ENCODE measurements at regions not wholly inside any gene's neighbourhood (a gene's known extent, or its start where the extent isn't known, plus 50 kb on each side); places are given as distances from the start of the nearest gene placed in this dataset.

DNA sequence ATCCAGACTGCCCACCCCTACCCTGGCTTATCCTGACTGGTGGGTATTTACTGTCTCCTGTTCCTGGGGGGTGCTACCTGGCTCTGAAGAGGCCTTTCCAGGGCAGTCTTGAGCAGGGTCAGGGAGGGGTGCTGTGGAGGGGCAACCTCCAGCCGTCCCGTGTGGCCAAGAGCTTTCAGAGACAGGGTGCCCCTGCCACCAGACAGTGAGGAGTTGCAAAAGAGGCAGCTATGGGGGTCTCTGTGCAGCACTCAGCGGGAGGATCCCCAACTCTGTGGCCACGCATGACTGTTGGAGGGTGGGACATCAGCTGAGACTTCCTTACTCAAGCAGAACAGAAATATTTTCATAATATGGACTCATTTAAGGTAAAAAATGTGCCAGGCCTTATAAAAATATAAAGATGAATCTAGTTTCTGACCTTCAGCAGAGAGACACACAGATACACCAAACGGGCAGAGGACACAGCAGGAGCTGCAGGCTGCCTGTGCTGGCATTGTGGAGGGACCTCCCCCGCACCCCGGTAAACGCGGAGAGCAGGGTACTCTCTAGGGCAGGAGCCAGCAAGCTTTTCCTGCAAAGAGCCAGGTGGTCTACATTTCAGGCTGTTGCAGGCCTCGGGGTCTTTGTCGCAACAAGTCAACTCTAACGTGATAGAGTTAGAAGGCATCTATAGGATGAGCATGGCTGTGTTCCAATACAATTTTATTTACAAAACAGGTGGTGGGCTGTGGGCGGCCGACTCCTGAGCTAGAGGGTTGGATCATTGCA lies 252.6 kb downstream of the RHOU start:
- TF ChIP-seq, protein P1, sequence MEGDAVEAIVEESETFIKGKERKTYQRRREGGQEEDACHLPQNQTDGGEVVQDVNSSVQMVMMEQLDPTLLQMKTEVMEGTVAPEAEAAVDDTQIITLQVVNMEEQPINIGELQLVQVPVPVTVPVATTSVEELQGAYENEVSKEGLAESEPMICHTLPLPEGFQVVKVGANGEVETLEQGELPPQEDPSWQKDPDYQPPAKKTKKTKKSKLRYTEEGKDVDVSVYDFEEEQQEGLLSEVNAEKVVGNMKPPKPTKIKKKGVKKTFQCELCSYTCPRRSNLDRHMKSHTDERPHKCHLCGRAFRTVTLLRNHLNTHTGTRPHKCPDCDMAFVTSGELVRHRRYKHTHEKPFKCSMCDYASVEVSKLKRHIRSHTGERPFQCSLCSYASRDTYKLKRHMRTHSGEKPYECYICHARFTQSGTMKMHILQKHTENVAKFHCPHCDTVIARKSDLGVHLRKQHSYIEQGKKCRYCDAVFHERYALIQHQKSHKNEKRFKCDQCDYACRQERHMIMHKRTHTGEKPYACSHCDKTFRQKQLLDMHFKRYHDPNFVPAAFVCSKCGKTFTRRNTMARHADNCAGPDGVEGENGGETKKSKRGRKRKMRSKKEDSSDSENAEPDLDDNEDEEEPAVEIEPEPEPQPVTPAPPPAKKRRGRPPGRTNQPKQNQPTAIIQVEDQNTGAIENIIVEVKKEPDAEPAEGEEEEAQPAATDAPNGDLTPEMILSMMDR (IDR thresholded peaks at IDR 0.05; ENCODE audit: poor library complexity, severe bottlenecking) = no peak
- TF ChIP-seq POLR2AphosphoS5 (IDR thresholded peaks at IDR 0.05) (no peak), EZH2 (IDR thresholded peaks at IDR 0.05; ENCODE audit: borderline replicate concordance, insufficient read depth, low read length, poor library complexity, severe bottlenecking) (no peak), MXI1 (conservative IDR thresholded peaks at IDR 0.05; ENCODE audit: poor library complexity, severe bottlenecking) (no peak), EP300 (conservative IDR thresholded peaks at IDR 0.05; ENCODE audit: poor library complexity, severe bottlenecking) (no peak)
- TF ChIP-seq, protein P2, sequence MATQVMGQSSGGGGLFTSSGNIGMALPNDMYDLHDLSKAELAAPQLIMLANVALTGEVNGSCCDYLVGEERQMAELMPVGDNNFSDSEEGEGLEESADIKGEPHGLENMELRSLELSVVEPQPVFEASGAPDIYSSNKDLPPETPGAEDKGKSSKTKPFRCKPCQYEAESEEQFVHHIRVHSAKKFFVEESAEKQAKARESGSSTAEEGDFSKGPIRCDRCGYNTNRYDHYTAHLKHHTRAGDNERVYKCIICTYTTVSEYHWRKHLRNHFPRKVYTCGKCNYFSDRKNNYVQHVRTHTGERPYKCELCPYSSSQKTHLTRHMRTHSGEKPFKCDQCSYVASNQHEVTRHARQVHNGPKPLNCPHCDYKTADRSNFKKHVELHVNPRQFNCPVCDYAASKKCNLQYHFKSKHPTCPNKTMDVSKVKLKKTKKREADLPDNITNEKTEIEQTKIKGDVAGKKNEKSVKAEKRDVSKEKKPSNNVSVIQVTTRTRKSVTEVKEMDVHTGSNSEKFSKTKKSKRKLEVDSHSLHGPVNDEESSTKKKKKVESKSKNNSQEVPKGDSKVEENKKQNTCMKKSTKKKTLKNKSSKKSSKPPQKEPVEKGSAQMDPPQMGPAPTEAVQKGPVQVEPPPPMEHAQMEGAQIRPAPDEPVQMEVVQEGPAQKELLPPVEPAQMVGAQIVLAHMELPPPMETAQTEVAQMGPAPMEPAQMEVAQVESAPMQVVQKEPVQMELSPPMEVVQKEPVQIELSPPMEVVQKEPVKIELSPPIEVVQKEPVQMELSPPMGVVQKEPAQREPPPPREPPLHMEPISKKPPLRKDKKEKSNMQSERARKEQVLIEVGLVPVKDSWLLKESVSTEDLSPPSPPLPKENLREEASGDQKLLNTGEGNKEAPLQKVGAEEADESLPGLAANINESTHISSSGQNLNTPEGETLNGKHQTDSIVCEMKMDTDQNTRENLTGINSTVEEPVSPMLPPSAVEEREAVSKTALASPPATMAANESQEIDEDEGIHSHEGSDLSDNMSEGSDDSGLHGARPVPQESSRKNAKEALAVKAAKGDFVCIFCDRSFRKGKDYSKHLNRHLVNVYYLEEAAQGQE (IDR thresholded peaks at IDR 0.05; ENCODE audit: borderline replicate concordance) = no peak
